B cell (primary cell): ENCODE measurements at regions not wholly inside any gene's neighbourhood (a gene's known extent, or its start where the extent isn't known, plus 50 kb on each side); places are given as distances from the start of the nearest gene placed in this dataset.
A peak's percentile ranks its signal among the peaks of the same experiment; 100 is the strongest.

ENCODE experiments used
- ATAC-seq: fragments of 200-7000 bp; cut with Tn5 transposase; one replicate; pipeline ENCODE4 v1.10.0; 2021; ENCODE audit warnings: low read depth, mild to moderate bottlenecking, moderate number of reproducible peaks, moderate library complexity
- CTCF ChIA-PET: fragments of 350-600 bp; sonication (Branson Sonifier 250); formaldehyde crosslinking; loops from one replicate; lab custom pipeline; 2021; ENCODE audit warnings: antibody characterized with exemption, inconsistent platforms; lab: Charles Lee
- POLR2A ChIA-PET: fragments of 350-600 bp; sonication (Branson Sonifier 250); formaldehyde crosslinking; loops from one replicate; lab custom pipeline; 2021; ENCODE audit warnings: antibody characterized with exemption; lab: Charles Lee
- DNase-seq: peaks from one replicate; pipeline ENCODE4 v3.0.0; 2013
- H2AFZ ChIP-seq: 2 replicates; pipeline ENCODE4 v1.6.1; 2012; ENCODE audit warnings: mild to moderate bottlenecking, low read depth, low read length; ENCODE audit not compliant: insufficient read depth, poor library complexity, severe bottlenecking
- H3K27ac ChIP-seq, 2 donors: 1 replicate in 1 of 2; 2 replicates in 1 of 2; pipeline ENCODE4 v1.5.1; 2012 to 2013; ENCODE audit warnings: low read length in 2 of 2, mild to moderate bottlenecking in 2 of 2, moderate library complexity in 1 of 2
- H3K27me3 ChIP-seq, 4 experiments: fragments of 200-600 bp in 1 of 4; sonication (generic) in 1 of 4; replicated peaks in 1 of 4; 1 replicate in 2 of 4; 2 replicates in 2 of 4; pipeline versions ENCODE4 v1.6.1 to v1.7.0; 2013 to 2016; ENCODE audit warnings: low read length in 3 of 4, mild to moderate bottlenecking in 2 of 4, mixed read lengths in 1 of 4, moderate library complexity in 1 of 4; ENCODE audit not compliant: insufficient read depth in 4 of 4, control insufficient read depth in 3 of 4; ENCODE audit errors: control extremely low read depth in 1 of 4
- H3K36me3 ChIP-seq, 2 experiments: replicated peaks in 1 of 2; 1 replicate in 1 of 2; 2 replicates in 1 of 2; pipeline versions ENCODE4 v1.6.1 to v1.7.1; 2013; ENCODE audit warnings: low read length in 1 of 2; ENCODE audit not compliant: insufficient read depth in 2 of 2, control insufficient read depth in 1 of 2; ENCODE audit errors: control extremely low read depth in 1 of 2, extremely low read depth in 1 of 2
- H3K4me1 ChIP-seq, 2 donors: fragments of 200-600 bp in 1 of 2; sonication (generic) in 1 of 2; 1 replicate in 1 of 2; 2 replicates in 1 of 2; pipeline versions ENCODE4 v1.5.1 to v1.6.1; 2013 to 2017; ENCODE audit warnings: low read length in 2 of 2; ENCODE audit not compliant: control insufficient read depth in 2 of 2, insufficient read depth in 2 of 2
- H3K4me2 ChIP-seq: replicated peaks from 2 replicates; pipeline ENCODE3; 2012; ENCODE audit warnings: mild to moderate bottlenecking, low read depth, low read length; ENCODE audit not compliant: poor library complexity, severe bottlenecking
- H3K4me3 ChIP-seq, 5 experiments: fragments of 200-600 bp in 1 of 5; sonication (generic) in 1 of 5; 1 replicate in 3 of 5; 2 replicates in 2 of 5; pipeline versions ENCODE4 v1.5.1 to v1.7.0; 2011 to 2016; ENCODE audit warnings: low read length in 4 of 5, mild to moderate bottlenecking in 4 of 5, low read depth in 2 of 5, control low read depth in 1 of 5, moderate library complexity in 1 of 5; ENCODE audit not compliant: insufficient read depth in 1 of 5; ENCODE audit errors: control extremely low read depth in 1 of 5, extremely low read depth in 1 of 5
- H3K79me2 ChIP-seq: fragments of 200-600 bp; sonication (generic); one replicate; pipeline ENCODE4 v1.6.0; 2016; ENCODE audit warnings: low read length; ENCODE audit not compliant: control insufficient read depth, insufficient read depth
- H3K9ac ChIP-seq: fragments of 200-600 bp; sonication (generic); 2 replicates; pipeline ENCODE4 v1.6.1; 2017; ENCODE audit warnings: mild to moderate bottlenecking, low read length, moderate library complexity
- H3K9me3 ChIP-seq, 3 donors: one replicate each; pipeline versions ENCODE4 v1.6.1 to v1.7.1; 2013; ENCODE audit warnings: low read length in 2 of 3; ENCODE audit not compliant: control insufficient read depth in 2 of 3, insufficient read depth in 1 of 3; ENCODE audit errors: control extremely low read depth in 1 of 3
- H4K20me1 ChIP-seq: 2 replicates; pipeline ENCODE4 v1.6.0; 2012; ENCODE audit warnings: mild to moderate bottlenecking, low read length; ENCODE audit not compliant: insufficient read depth, control insufficient read depth, poor library complexity, severe bottlenecking
- H3K27ac Mint-ChIP-seq: one replicate; pipeline ENCODE4 v1.8.0; 2021; ENCODE audit warnings: mixed read lengths
- H3K27me3 Mint-ChIP-seq: one replicate; pipeline ENCODE4 v1.8.0; 2021; ENCODE audit warnings: mixed read lengths
- H3K4me1 Mint-ChIP-seq: one replicate; pipeline ENCODE4 v1.8.0; 2021; ENCODE audit warnings: mixed read lengths
- H3K4me3 Mint-ChIP-seq: one replicate; pipeline ENCODE4 v1.8.0; 2021; ENCODE audit warnings: mixed read lengths
- H3K9me3 Mint-ChIP-seq: one replicate; pipeline ENCODE4 v1.8.0; 2022; ENCODE audit warnings: mixed read lengths; ENCODE audit not compliant: insufficient read depth
- EZH2 ChIP-seq: IDR thresholded peaks from 2 replicates; pipeline ENCODE4 v1.6.1; 2012; ENCODE audit warnings: borderline replicate concordance, low read depth, mild to moderate bottlenecking, moderate library complexity, low read length; ENCODE audit not compliant: insufficient read depth, poor library complexity, severe bottlenecking
- WGBS: methylation state at CpG from one replicate; pipeline ENCODE4 v1.1.5; 2013; ENCODE audit warnings: missing lambda C conversion rate; ENCODE audit not compliant: insufficient coverage; 5-methylcytosine and 5-hydroxymethylcytosine counted together
- intact Hi-C: fragments of 100-400 bp; cut with micrococcal nuclease; formaldehyde crosslinking; loops from one replicate; pipeline ENCODE4 v1.10.0; 2022
- TF ChIP-seq, protein P1 (sequence below): fragments of 200-600 bp; IDR thresholded peaks from one replicate; pipeline ENCODE4 v1.8.0; 2022; ENCODE audit warnings: antibody characterized with exemption, mild to moderate bottlenecking

- CTCF ChIA-PET, result no interaction called here
- Mint-ChIP-seq H3K4me3 (no peak overlapping the region), H3K27me3 (no peaks in the 10 kb centered on the region), H3K9me3 (peaks cover 3% of the 10 kb centered on the region), H3K4me1 (peaks cover 14% of the 10 kb centered on the region), H3K27ac (no peak overlapping the region)
- ATAC-seq (no peak), DNase-seq (peak; percentile 29)
- Histone ChIP-seq H3K36me3 (no peaks in the 10 kb centered on the region), H3K9ac (no peak overlapping the region), H4K20me1 (no peaks in the 10 kb centered on the region), H3K27me3 (no peaks in the 10 kb centered on the region), H3K4me2 (no peak overlapping the region), H3K27ac (peak overlapping the region in 1 of 2 donors; percentile 26), H3K79me2 (no peaks in the 10 kb centered on the region), H3K4me3 (no peak overlapping the region), H2AFZ (peak overlapping the region; percentile 19), H3K9me3 (peaks cover 0 to 7% (median 5%) of the 10 kb centered on the region in 3 donors), H3K4me1 (peaks cover 7 to 15% of the 10 kb centered on the region in 2 donors)
- no CpG with 5 or more reads among the region's 4 CpGs for WGBS
- intact Hi-C loops, result no loop called here
- POLR2A ChIA-PET, result no interaction called here
- no peak for TF ChIP-seq EZH2
- TF ChIP-seq, protein P1, sequence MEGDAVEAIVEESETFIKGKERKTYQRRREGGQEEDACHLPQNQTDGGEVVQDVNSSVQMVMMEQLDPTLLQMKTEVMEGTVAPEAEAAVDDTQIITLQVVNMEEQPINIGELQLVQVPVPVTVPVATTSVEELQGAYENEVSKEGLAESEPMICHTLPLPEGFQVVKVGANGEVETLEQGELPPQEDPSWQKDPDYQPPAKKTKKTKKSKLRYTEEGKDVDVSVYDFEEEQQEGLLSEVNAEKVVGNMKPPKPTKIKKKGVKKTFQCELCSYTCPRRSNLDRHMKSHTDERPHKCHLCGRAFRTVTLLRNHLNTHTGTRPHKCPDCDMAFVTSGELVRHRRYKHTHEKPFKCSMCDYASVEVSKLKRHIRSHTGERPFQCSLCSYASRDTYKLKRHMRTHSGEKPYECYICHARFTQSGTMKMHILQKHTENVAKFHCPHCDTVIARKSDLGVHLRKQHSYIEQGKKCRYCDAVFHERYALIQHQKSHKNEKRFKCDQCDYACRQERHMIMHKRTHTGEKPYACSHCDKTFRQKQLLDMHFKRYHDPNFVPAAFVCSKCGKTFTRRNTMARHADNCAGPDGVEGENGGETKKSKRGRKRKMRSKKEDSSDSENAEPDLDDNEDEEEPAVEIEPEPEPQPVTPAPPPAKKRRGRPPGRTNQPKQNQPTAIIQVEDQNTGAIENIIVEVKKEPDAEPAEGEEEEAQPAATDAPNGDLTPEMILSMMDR, result no peak
These were observed 588.1 kb downstream of the DCDC2C start for GRCh38 chr2:4291430-4291829.

DNA sequence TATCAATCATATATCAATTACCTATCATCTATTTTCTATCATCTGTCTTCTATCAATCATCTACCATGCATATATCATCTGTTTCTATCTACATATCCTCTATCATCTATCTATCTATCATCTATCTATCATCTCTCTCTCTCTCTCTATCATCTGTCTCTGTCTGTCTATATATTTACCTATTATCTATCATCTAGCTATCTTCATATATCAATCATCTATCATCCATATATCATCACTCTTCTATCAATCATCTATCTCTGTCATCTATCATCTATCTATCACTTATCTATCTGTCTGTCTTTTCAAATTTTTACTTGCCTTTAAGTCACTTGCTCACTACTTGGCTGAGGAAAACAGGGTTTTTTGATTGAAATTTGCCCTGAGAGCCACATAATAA, 592.3 kb downstream of the DCDC2C start:
- H3K4me3 ChIP-seq, result no peak overlapping the region
- POLR2A ChIA-PET, result no interaction called here

More for the DNA sequence above, 592.3 kb downstream of the DCDC2C start:
- peaks cover 21% of the 10 kb centered on the region for H3K4me1 Mint-ChIP-seq
- no peak overlapping the region for H3K9ac ChIP-seq
- H3K9me3 Mint-ChIP-seq, result no peaks in the 10 kb centered on the region
- H3K36me3 ChIP-seq, result no peaks in the 10 kb centered on the region
- DNase-seq (no peak), ATAC-seq (no peak)
- no peak overlapping the region for H3K4me3 Mint-ChIP-seq
- H2AFZ ChIP-seq, result no peak overlapping the region
- H3K4me2 ChIP-seq, result no peak overlapping the region
- H3K4me1 ChIP-seq, result peaks cover 7 to 30% of the 10 kb centered on the region in 2 donors
- intact Hi-C loops, result no loop called here
- CTCF ChIA-PET, result no interaction called here
- H4K20me1 ChIP-seq, result no peaks in the 10 kb centered on the region
- H3K27me3 ChIP-seq, result no peaks in the 10 kb centered on the region
- no peaks in the 10 kb centered on the region for H3K79me2 ChIP-seq
- H3K27ac Mint-ChIP-seq, result no peak overlapping the region
- H3K9me3 ChIP-seq, result peaks cover 0 to 11% (median 2%) of the 10 kb centered on the region in 3 donors
- no peaks in the 10 kb centered on the region for H3K27me3 Mint-ChIP-seq
- TF ChIP-seq, protein P1, result no peak
- no peak for TF ChIP-seq EZH2
- no peak overlapping the region for H3K27ac ChIP-seq
